HG02759 (cell line): ENCODE measurements at regions not wholly inside any gene's neighbourhood (a gene's known extent, or its start where the extent isn't known, plus 50 kb on each side); places are given as distances from the start of the nearest gene placed in this dataset.

Source experiments
- ATAC-seq: cut with Tn5 transposase; IDR thresholded peaks from one replicate; pipeline ENCODE4 v1.9.1; 2021; ENCODE audit warnings: mild to moderate bottlenecking, moderate library complexity; ENCODE audit not compliant: unreplicated experiment

GRCh38 chr14:31943217-31943799 lies 133.8 kb upstream of the ARHGAP5 start:
- no peak for ATAC-seq

GRCh38 chr14:31943861-31944255 lies 133.2 kb upstream of the ARHGAP5 start:
- ATAC-seq = no peak

GRCh38 chr14:31944256-31945073 lies 132.6 kb upstream of the ARHGAP5 start:
- no peak for ATAC-seq

GRCh38 chr14:31945074-31945613 lies 132.0 kb upstream of the ARHGAP5 start:
- peak; percentile 84 for ATAC-seq

- no peak for ATAC-seq
Observed at GRCh38 chr14:31945701-31946100, 131.4 kb upstream of the ARHGAP5 start.

- ATAC-seq = no peak
Observed at GRCh38 chr14:31947076-31947475, 130.0 kb upstream of the ARHGAP5 start.

GRCh38 chr14:31947680-31948595 lies 129.2 kb upstream of the ARHGAP5 start:
- no peak for ATAC-seq

GRCh38 chr14:31949709-31950108 lies 127.4 kb upstream of the ARHGAP5 start:
- no peak for ATAC-seq

GRCh38 chr14:31950331-31950730 lies 126.8 kb upstream of the ARHGAP5 start:
- no peak for ATAC-seq

- no peak for ATAC-seq
Observed at GRCh38 chr14:31950764-31951637, 126.1 kb upstream of the ARHGAP5 start.

GRCh38 chr14:31951638-31951964 lies 125.5 kb upstream of the ARHGAP5 start:
- no peak for ATAC-seq

GRCh38 chr14:31952573-31952972 lies 124.5 kb upstream of the ARHGAP5 start:
- ATAC-seq = no peak

GRCh38 chr14:31953210-31953609 lies 123.9 kb upstream of the ARHGAP5 start:
- no peak for ATAC-seq

GRCh38 chr14:31954991-31955390 lies 122.1 kb upstream of the ARHGAP5 start:
- no peak for ATAC-seq

- no peak for ATAC-seq
Observed at GRCh38 chr14:31955936-31956579, 121.0 kb upstream of the ARHGAP5 start.

GRCh38 chr14:31957565-31957964 lies 119.5 kb upstream of the ARHGAP5 start:
- no peak for ATAC-seq

- no peak for ATAC-seq
Observed at GRCh38 chr14:31960039-31960438, 117.1 kb upstream of the ARHGAP5 start.

GRCh38 chr14:31961896-31962295 lies 115.2 kb upstream of the ARHGAP5 start:
- no peak for ATAC-seq

GRCh38 chr14:31962920-31963319 lies 114.2 kb upstream of the ARHGAP5 start:
- no peak for ATAC-seq

GRCh38 chr14:31963587-31963986 lies 113.5 kb upstream of the ARHGAP5 start:
- ATAC-seq = no peak
